GM12878 (cell line): ENCODE measurements at regions not wholly inside any gene's neighbourhood (a gene's known extent, or its start where the extent isn't known, plus 50 kb on each side); places are given as distances from the start of the nearest gene placed in this dataset.

Experiments used
- CBX3 ChIP-seq: fragments of 200-600 bp; sonication (generic); IDR thresholded peaks from 2 replicates; pipeline ENCODE4 v1.6.1; 2016; ENCODE audit warnings: low read depth, borderline replicate concordance
- CEBPB ChIP-seq, 2 experiments: fragments of 150-350 bp in 1 of 2; IDR thresholded peaks; 2 replicates each; pipeline ENCODE4 v1.6.1; 2012 to 2014; ENCODE audit warnings: low read depth in 2 of 2, low read length in 2 of 2, borderline replicate concordance in 1 of 2, inconsistent platforms in 1 of 2
- CHD1 ChIP-seq: IDR thresholded peaks from 2 replicates; pipeline ENCODE4 v1.6.1; 2012; ENCODE audit warnings: low read depth, low read length, improper control_type of control experiment
- E2F8 ChIP-seq: fragments of 450-650 bp; IDR thresholded peaks from 2 replicates; pipeline ENCODE4 v1.6.1; 2018; ENCODE audit warnings: mild to moderate bottlenecking, low read depth, moderate library complexity; ENCODE audit not compliant: partially characterized antibody
- ELK1 ChIP-seq: IDR thresholded peaks from 2 replicates; pipeline ENCODE4 v1.6.1; 2012; ENCODE audit warnings: low read depth, low read length, improper control_type of control experiment
- EZH2 ChIP-seq: IDR thresholded peaks from 2 replicates; pipeline ENCODE4 v1.6.1; 2012; ENCODE audit warnings: low read depth, mild to moderate bottlenecking, control low read depth, inconsistent platforms, low read length, borderline replicate concordance; ENCODE audit not compliant: control insufficient read depth
- NR2F1 ChIP-seq: fragments of 450-650 bp; conservative IDR thresholded peaks from 2 replicates; pipeline ENCODE4 v1.6.1; 2017; ENCODE audit warnings: mild to moderate bottlenecking
- NRF1 ChIP-seq: conservative IDR thresholded peaks from 2 replicates; pipeline ENCODE4 v1.6.1; 2011; ENCODE audit warnings: mild to moderate bottlenecking, low read depth, low read length, improper control_type of control experiment
- RFX5 ChIP-seq: IDR thresholded peaks from 2 replicates; pipeline ENCODE4 v1.6.1; 2011; ENCODE audit warnings: low read depth, low read length, improper control_type of control experiment
- SPI1 ChIP-seq: IDR thresholded peaks from 2 replicates; pipeline ENCODE4 v1.6.1; 2011; ENCODE audit warnings: low read depth, mild to moderate bottlenecking, low read length, moderate library complexity, borderline replicate concordance; ENCODE audit not compliant: insufficient read depth
- TBL1XR1 ChIP-seq: IDR thresholded peaks from 2 replicates; pipeline ENCODE4 v1.6.1; 2012; ENCODE audit warnings: low read depth, low read length, improper control_type of control experiment
- ZNF207 ChIP-seq: fragments of 450-650 bp; IDR thresholded peaks from 2 replicates; pipeline ENCODE4 v1.6.1; 2014; ENCODE audit warnings: antibody characterized with exemption, mild to moderate bottlenecking, borderline replicate concordance

- TF ChIP-seq EZH2 (no peak), SPI1 (no peak), CBX3 (no peak), E2F8 (no peak), TBL1XR1 (no peak), CEBPB (IDR thresholded peaks at IDR 0.05; ENCODE audit: borderline replicate concordance in 1 of 2, low read depth in 2 of 2, low read length in 2 of 2) (no peak), NRF1 (no peak), NR2F1 (no peak), RFX5 (no peak), ELK1 (no peak), ZNF207 (no peak), CHD1 (no peak)
These were observed 75.4 kb upstream of the LARS2 start (continued) for GRCh38 chr3:45312836-45313493.
